CD4-positive, alpha-beta memory T cell (primary cell): ENCODE measurements at regions not wholly inside any gene's neighbourhood (a gene's known extent, or its start where the extent isn't known, plus 50 kb on each side); places are given as distances from the start of the nearest gene placed in this dataset.

ENCODE experiments used
- CTCF ChIA-PET: fragments of 350-600 bp; sonication (Branson Sonifier 250); formaldehyde crosslinking; loops from one replicate; lab custom pipeline; 2021; ENCODE audit warnings: inconsistent platforms; ENCODE audit not compliant: partially characterized antibody; lab: Charles Lee
- POLR2A ChIA-PET: fragments of 350-600 bp; sonication (Branson Sonifier 250); formaldehyde crosslinking; loops from one replicate; lab custom pipeline; 2021; ENCODE audit not compliant: partially characterized antibody; lab: Charles Lee
- DNase-seq, 5 donors: peaks; one replicate each; pipeline versions ENCODE4 v3.0.0 to v3.0.0-alpha.2; 2020 to 2022; ENCODE audit warnings: mixed read lengths in 1 of 5
- H3K27ac ChIP-seq: one replicate; pipeline ENCODE4 v1.7.0; 2013; ENCODE audit warnings: low read depth, low read length
- H3K27me3 ChIP-seq: 2 replicates; pipeline ENCODE4 v1.7.0; 2013; ENCODE audit warnings: mild to moderate bottlenecking, low read length, moderate library complexity; ENCODE audit not compliant: insufficient read depth
- H3K36me3 ChIP-seq: 2 replicates; pipeline ENCODE4 v1.7.0; 2013; ENCODE audit warnings: mild to moderate bottlenecking, low read length, moderate library complexity; ENCODE audit not compliant: insufficient read depth
- H3K4me1 ChIP-seq: 2 replicates; pipeline ENCODE4 v1.7.0; 2013; ENCODE audit warnings: mild to moderate bottlenecking, low read length, moderate library complexity; ENCODE audit not compliant: insufficient read depth
- H3K4me3 ChIP-seq, 2 donors: one replicate each; pipeline ENCODE4 v1.7.0; 2013; ENCODE audit warnings: low read length in 2 of 2, mild to moderate bottlenecking in 1 of 2
- H3K9me3 ChIP-seq, 2 donors: one replicate each; pipeline ENCODE4 v1.7.0; 2013; ENCODE audit warnings: low read length in 2 of 2, control low read depth in 1 of 2; ENCODE audit not compliant: control insufficient read depth in 1 of 2
- H3K27ac Mint-ChIP-seq, 7 donors: one replicate each; pipeline ENCODE4 v1.8.0; 2020 to 2021; ENCODE audit warnings: mixed read lengths in 7 of 7, mild to moderate bottlenecking in 6 of 7, inconsistent platforms in 3 of 7, moderate library complexity in 3 of 7
- H3K27me3 Mint-ChIP-seq, 2 donors: one replicate each; pipeline ENCODE4 v1.8.0; 2020 to 2021; ENCODE audit warnings: mixed read lengths in 2 of 2
- H3K36me3 Mint-ChIP-seq, 2 donors: one replicate each; pipeline ENCODE4 v1.8.0; 2020 to 2021; ENCODE audit warnings: mixed read lengths in 2 of 2, inconsistent platforms in 1 of 2, mild to moderate bottlenecking in 1 of 2
- H3K4me1 Mint-ChIP-seq, 4 donors: one replicate each; pipeline ENCODE4 v1.8.0; 2020 to 2021; ENCODE audit warnings: mixed read lengths in 4 of 4, mild to moderate bottlenecking in 1 of 4
- H3K4me3 Mint-ChIP-seq, 8 donors: one replicate each; pipeline ENCODE4 v1.8.0; 2020 to 2021; ENCODE audit warnings: mixed read lengths in 8 of 8, mild to moderate bottlenecking in 7 of 8, moderate library complexity in 6 of 8, inconsistent platforms in 3 of 8
- H3K9me3 Mint-ChIP-seq, 8 donors: one replicate each; pipeline ENCODE4 v1.8.0; 2020 to 2021; ENCODE audit warnings: mixed read lengths in 8 of 8, mild to moderate bottlenecking in 5 of 8, inconsistent platforms in 3 of 8, moderate library complexity in 1 of 8
- intact Hi-C: fragments of 100-400 bp; cut with micrococcal nuclease; formaldehyde crosslinking; loops from one replicate; pipeline ENCODE4 v1.15.1; 2023

GRCh38 chr4:110702326-110702725, 79.4 kb upstream of the PITX2 start:
- ChIA-PET CTCF (no interaction called here), POLR2A (no interaction called here)
- intact Hi-C loops, result no loop called here
- no peaks in the 10 kb centered on the region for H3K27me3 ChIP-seq
- no peak for DNase-seq
- Mint-ChIP-seq H3K36me3 (no peaks in the 10 kb centered on the region), H3K27ac (no peak overlapping the region), H3K27me3 (peaks cover 0 to 2% of the 10 kb centered on the region in 2 donors), H3K4me3 (no peak overlapping the region), H3K4me1 (no peaks in the 10 kb centered on the region), H3K9me3 (peaks cover 0 to 6% (median 3%) of the 10 kb centered on the region in 8 donors)
- H3K4me3 ChIP-seq, result no peak overlapping the region
- no peaks in the 10 kb centered on the region for H3K36me3 ChIP-seq
- H3K9me3 ChIP-seq, result peaks cover 0 to 2% of the 10 kb centered on the region in 2 donors
- H3K4me1 ChIP-seq, result no peaks in the 10 kb centered on the region
- no peak overlapping the region for H3K27ac ChIP-seq

- H3K27me3 Mint-ChIP-seq, result peaks cover 0 to 2% of the 10 kb centered on the region in 2 donors
- intact Hi-C loops, result no loop called here
- H3K27ac Mint-ChIP-seq, result no peak overlapping the region
- H3K4me1 Mint-ChIP-seq, result no peaks in the 10 kb centered on the region
- no peak overlapping the region for H3K4me3 ChIP-seq
- H3K27ac ChIP-seq, result no peak overlapping the region
- H3K4me1 ChIP-seq, result no peaks in the 10 kb centered on the region
- H3K9me3 ChIP-seq, result peaks cover 0 to 2% of the 10 kb centered on the region in 2 donors
- no peak overlapping the region for H3K4me3 Mint-ChIP-seq
- DNase-seq, result no peak
- CTCF ChIA-PET, result no interaction called here
- no peaks in the 10 kb centered on the region for H3K36me3 ChIP-seq
- peaks cover 0 to 6% (median 2%) of the 10 kb centered on the region in 8 donors for H3K9me3 Mint-ChIP-seq
- H3K27me3 ChIP-seq, result no peaks in the 10 kb centered on the region
- POLR2A ChIA-PET, result no interaction called here
- H3K36me3 Mint-ChIP-seq, result no peaks in the 10 kb centered on the region
Observed at GRCh38 chr4:110704748-110705439, 82.0 kb upstream of the PITX2 start.

DNA sequence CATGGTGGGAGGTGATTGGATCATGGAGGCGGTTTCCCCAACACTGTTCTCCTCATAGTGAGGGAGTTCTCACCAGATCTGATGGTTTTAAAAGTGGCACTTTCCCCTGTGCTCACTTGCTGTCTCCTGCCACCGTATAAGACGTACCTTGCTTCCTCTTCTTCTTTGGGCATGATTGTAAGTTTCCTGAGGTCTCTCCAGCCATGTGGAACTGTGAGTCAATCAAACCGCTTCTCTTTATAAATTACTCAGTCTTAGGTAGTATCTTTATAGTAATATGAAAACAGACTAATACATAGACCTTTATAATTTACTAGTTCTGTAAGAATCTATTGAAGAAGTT, 82.5 kb upstream of the PITX2 start:
- H3K36me3 Mint-ChIP-seq, result no peaks in the 10 kb centered on the region
- DNase-seq, result no peak
- CTCF ChIA-PET, result no interaction called here

DNA sequence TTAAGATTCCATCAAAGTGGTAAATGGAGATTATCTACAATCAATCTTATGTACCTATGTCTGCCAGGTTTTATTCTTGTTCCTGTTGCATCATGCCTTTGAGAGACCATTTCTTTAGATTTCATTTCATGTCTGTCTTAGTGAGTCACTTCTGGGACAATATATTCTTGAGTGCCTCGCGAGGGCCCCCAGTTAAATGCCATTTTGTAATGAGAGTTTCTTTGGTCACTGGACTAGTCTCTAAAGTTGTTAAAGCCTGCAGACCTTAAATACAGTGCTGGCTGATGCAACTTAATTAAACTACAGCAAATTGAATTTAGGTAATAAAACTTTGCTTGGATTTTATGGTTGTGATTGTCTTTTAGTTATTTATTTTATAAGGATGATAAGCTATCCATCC, 87.2 kb upstream of the PITX2 start:
- Mint-ChIP-seq H3K36me3 (no peaks in the 10 kb centered on the region), H3K27ac (no peak overlapping the region), H3K9me3 (peaks cover 0 to 2% (median 0%) of the 10 kb centered on the region in 8 donors), H3K4me3 (no peak overlapping the region), H3K27me3 (no peaks in the 10 kb centered on the region), H3K4me1 (no peaks in the 10 kb centered on the region)
- CTCF ChIA-PET, result no interaction called here
- H3K4me3 ChIP-seq, result no peak overlapping the region
- intact Hi-C loops, result no loop called here
- POLR2A ChIA-PET, result no interaction called here
- no peak overlapping the region for H3K27ac ChIP-seq
- H3K27me3 ChIP-seq, result no peaks in the 10 kb centered on the region
- no peaks in the 10 kb centered on the region for H3K36me3 ChIP-seq
- no peaks in the 10 kb centered on the region for H3K4me1 ChIP-seq
- H3K9me3 ChIP-seq, result no peaks in the 10 kb centered on the region
- DNase-seq, result no peak

More for the DNA sequence above, 82.5 kb upstream of the PITX2 start:
- Mint-ChIP-seq H3K9me3 (peaks cover 0 to 6% (median 2%) of the 10 kb centered on the region in 8 donors), H3K4me1 (no peaks in the 10 kb centered on the region), H3K27ac (no peak overlapping the region), H3K4me3 (no peak overlapping the region), H3K27me3 (peaks cover 0 to 2% of the 10 kb centered on the region in 2 donors)
- POLR2A ChIA-PET, result no interaction called here
- Histone ChIP-seq H3K9me3 (peaks cover 0 to 2% of the 10 kb centered on the region in 2 donors), H3K4me1 (no peaks in the 10 kb centered on the region), H3K36me3 (no peaks in the 10 kb centered on the region), H3K27me3 (no peaks in the 10 kb centered on the region), H3K4me3 (no peak overlapping the region), H3K27ac (no peak overlapping the region)
- intact Hi-C loops, result no loop called here

DNA sequence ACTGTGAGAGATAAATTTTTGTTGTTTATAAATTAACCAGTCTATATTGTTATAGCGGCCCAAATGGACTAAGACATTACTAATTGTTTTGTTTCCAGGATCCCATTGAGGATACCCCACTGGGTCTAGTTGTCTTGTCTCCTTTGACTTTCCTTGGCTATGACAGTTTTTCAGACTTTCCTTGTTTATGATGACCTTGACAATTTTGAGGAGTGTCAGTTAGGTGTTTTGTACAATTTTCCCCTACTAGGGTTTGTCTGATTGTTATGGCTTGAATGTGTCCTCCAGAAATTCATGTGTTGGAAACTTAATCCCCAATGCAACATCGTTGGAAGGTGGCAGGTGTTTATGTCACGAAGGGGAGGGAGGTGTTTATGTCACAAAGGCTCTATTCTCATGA, 89.6 kb upstream of the PITX2 start:
- H3K4me1 ChIP-seq, result no peaks in the 10 kb centered on the region
- Mint-ChIP-seq H3K4me3 (no peak overlapping the region), H3K27me3 (no peaks in the 10 kb centered on the region), H3K4me1 (no peaks in the 10 kb centered on the region), H3K36me3 (no peaks in the 10 kb centered on the region), H3K9me3 (peaks cover 0 to 2% (median 0%) of the 10 kb centered on the region in 8 donors), H3K27ac (no peak overlapping the region)
- ChIA-PET POLR2A (no interaction called here), CTCF (no interaction called here)
- no peaks in the 10 kb centered on the region for H3K27me3 ChIP-seq
- H3K36me3 ChIP-seq, result no peaks in the 10 kb centered on the region
- no peaks in the 10 kb centered on the region for H3K9me3 ChIP-seq
- no peak overlapping the region for H3K4me3 ChIP-seq
- intact Hi-C loops, result no loop called here
- no peak overlapping the region for H3K27ac ChIP-seq
- no peak for DNase-seq

- Histone ChIP-seq H3K27me3 (no peaks in the 10 kb centered on the region), H3K27ac (no peak overlapping the region), H3K4me1 (no peaks in the 10 kb centered on the region), H3K36me3 (no peaks in the 10 kb centered on the region), H3K4me3 (no peak overlapping the region), H3K9me3 (no peaks in the 10 kb centered on the region)
- DNase-seq, result no peak
- CTCF ChIA-PET, result no interaction called here
- H3K4me3 Mint-ChIP-seq, result no peak overlapping the region
- no peaks in the 10 kb centered on the region for H3K36me3 Mint-ChIP-seq
- no peaks in the 10 kb centered on the region for H3K4me1 Mint-ChIP-seq
- POLR2A ChIA-PET, result no interaction called here
- H3K27ac Mint-ChIP-seq, result no peak overlapping the region
- H3K9me3 Mint-ChIP-seq, result peaks cover 0 to 4% (median 0%) of the 10 kb centered on the region in 8 donors
- no peaks in the 10 kb centered on the region for H3K27me3 Mint-ChIP-seq
- intact Hi-C loops, result no loop called here
Observed at GRCh38 chr4:110730318-110730717, 107.4 kb upstream of the PITX2 start.

GRCh38 chr4:110733901-110734300, 111.0 kb upstream of the PITX2 start:
- no peaks in the 10 kb centered on the region for H3K36me3 ChIP-seq
- H3K4me1 ChIP-seq, result no peaks in the 10 kb centered on the region
- H3K27ac ChIP-seq, result no peak overlapping the region
- no peaks in the 10 kb centered on the region for H3K27me3 ChIP-seq
- H3K9me3 ChIP-seq, result no peaks in the 10 kb centered on the region
- DNase-seq, result no peak
- intact Hi-C loops, result no loop called here
- H3K27ac Mint-ChIP-seq, result no peak overlapping the region
- H3K9me3 Mint-ChIP-seq, result peaks cover 0 to 2% (median 0%) of the 10 kb centered on the region in 8 donors
- no peak overlapping the region for H3K4me3 Mint-ChIP-seq
- CTCF ChIA-PET, result no interaction called here
- H3K4me1 Mint-ChIP-seq, result no peaks in the 10 kb centered on the region
- no peak overlapping the region for H3K4me3 ChIP-seq
- POLR2A ChIA-PET, result no interaction called here
- H3K27me3 Mint-ChIP-seq, result no peaks in the 10 kb centered on the region
- H3K36me3 Mint-ChIP-seq, result no peaks in the 10 kb centered on the region
